Activated CD4-positive, alpha-beta T cell treated with anti-CD3 and anti-CD28 coated beads for 24 hours (primary cell): ENCODE measurements at regions not wholly inside any gene's neighbourhood (a gene's known extent, or its start where the extent isn't known, plus 50 kb on each side); places are given as distances from the start of the nearest gene placed in this dataset.

ENCODE experiments used
- DNase-seq, 2 donors: peaks; one replicate each; pipeline ENCODE4 v3.0.0-alpha.2; 2020; ENCODE audit warnings: low read depth in 2 of 2

GRCh38 chr3:124092811-124093210, 100.9 kb upstream of the ROPN1 start:
- no peak for DNase-seq

- no peak for DNase-seq
These were observed 102.6 kb upstream of the ROPN1 start for GRCh38 chr3:124094496-124094895.

DNA sequence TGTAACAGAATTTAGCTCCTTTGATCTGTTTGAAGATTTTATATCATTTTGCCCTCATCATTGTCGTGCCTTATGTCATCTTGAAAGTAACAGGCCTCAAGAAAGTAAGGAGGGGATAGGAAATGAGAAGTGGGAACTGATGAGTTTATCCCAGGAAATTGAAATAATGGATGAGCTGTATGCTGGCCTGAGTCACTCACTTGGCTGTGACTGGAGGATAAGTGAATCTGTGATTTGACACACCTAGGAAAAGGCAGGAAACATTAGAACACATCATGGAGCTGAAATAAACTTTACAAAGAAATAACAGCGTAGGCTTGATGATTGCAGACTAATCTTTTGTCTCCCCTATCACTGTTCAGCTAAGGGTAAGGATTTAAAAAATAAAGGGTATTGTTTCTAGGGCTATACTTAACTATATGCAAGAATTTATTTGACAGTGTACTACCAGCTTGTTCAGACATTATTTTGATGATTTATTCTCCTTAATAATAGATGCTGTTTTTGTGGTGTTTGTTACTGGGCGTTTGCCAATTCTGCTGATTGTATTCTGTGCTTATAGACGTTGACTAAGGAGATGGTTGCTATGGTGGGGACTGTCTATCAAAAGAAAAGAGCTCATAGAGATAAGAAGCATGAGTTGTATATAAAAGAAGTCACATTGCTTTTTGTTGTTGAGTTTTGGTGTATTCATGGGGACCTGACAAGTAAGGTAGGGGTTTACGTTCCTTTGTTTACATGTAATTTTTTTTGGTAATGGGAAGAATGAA, 105.6 kb upstream of the ROPN1 start:
- no peak for DNase-seq

GRCh38 chr3:124101643-124102042, 109.7 kb upstream of the ROPN1 start:
- DNase-seq: no peak

DNA sequence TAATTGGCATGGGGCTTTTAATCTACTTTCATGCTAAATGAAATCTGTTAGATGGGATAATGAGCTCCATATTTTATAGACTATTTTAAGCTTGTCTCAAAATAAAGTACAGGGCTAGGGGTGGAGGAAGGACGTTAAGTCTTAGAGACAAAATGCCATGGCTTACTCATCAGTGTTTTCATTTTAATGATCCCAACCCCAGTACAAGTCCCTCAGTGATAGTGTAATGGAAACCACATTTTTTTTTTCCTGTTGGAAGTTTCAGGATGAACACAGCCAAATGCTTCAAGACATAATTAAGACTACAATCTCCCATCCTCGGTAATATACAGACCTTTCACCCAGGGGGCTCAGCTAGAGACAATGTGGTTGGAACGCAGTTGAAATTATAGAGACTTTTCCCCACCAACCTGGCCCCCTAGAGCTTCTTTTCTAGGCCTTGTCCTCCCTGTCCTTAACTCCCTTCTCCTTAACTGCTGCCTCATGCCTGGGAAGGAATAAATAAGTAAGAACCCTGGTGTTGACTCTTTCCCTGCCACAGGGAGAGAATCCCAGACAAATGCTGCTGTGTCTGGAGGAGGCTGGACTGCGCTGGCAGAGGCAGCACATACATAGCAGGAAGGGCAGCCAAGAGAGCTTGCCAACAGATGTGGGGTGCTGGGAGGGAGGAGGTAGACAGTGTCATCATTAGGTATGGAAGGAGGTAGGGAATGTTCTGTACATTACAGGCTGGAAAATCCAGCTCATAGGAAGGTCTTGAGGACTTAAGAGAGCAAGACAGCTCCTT, 115.4 kb upstream of the ROPN1 start:
- DNase-seq: no peak

DNA sequence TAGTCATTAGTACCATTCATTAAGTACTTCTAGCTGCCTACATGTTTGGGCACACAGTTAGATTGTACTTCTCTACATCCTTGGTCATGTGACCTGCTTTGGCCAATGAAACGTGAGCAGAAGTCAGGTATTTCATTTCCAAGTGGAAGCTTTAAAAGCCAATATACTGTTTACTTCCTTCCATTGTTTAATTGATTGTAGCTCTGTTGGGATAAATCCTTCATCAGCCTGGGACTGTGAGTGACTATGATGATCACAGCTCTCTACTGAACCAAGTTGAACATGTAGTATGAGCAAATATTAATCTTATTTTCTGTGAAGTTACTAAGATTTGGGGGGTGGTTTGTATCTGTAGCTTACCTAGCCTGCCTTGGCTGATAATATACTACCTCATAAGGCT, 116.5 kb upstream of the ROPN1 start:
- DNase-seq: no peak

DNA sequence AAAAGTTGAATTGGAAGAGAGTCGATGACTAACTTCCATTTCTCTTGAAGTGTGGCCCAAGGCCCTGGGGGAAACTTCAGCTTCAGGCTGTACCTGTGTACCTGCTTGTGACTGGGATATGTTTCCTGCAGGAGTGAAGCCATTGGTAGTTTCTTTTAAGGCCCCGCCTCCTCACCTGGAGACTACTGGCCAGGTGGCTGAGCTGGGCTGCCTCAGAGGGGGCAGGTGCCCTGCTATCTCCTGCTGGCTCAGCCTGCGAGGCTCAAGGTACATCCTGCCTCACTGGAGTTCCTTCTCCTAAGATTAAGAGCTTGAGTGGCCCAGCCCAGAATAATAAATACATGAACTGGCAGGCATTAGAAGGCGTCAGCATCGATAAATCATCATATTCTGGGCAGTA, 121.6 kb upstream of the ROPN1 start:
- DNase-seq: no peak

DNA sequence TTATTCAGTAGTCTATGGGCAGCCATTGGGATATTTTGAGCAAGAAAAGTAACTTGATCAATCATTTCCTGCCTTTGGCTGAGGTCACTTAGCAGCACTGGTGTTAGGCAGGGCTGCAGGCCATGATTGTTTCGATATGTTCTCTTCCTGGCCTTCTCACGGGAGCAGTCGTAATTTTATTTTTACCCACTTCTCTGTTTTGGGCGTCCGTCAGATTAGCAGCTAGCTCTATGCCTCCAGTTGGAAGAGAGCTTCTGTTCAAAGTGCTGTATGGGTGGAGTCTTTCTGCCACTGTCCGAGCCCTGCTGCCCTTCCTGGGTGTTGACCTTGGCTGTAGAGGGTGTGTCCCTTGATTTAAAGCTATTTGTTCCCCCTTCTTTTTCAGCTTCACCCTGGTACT, 123.4 kb upstream of the ROPN1 start:
- DNase-seq: no peak

- no peak for DNase-seq
These were observed 124.0 kb upstream of the ROPN1 start for GRCh38 chr3:124115956-124116355.

DNA sequence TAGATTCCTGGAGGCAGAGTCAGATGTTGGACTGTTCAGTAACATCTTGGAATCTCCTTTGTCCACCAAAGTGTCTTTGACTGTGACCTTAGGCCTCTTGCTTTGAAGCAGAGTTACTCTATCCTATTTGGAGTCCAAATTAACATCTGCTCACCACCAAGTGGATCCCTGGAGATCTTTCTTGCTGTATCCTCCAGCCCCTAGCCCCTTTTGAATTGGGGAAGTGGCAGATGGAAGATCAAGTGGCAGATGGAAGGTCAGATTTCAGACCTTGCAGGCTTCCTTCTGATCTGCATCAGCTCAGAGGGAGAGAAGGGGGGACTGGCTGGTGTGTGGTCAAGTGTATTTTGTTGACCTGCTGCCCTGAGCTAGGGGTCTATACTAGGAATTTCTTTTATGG, 125.0 kb upstream of the ROPN1 start:
- no peak for DNase-seq

GRCh38 chr3:124117486-124117885, 125.6 kb upstream of the ROPN1 start:
- DNase-seq: no peak

GRCh38 chr3:124118397-124118796, 126.5 kb upstream of the ROPN1 start:
- DNase-seq: no peak

DNA sequence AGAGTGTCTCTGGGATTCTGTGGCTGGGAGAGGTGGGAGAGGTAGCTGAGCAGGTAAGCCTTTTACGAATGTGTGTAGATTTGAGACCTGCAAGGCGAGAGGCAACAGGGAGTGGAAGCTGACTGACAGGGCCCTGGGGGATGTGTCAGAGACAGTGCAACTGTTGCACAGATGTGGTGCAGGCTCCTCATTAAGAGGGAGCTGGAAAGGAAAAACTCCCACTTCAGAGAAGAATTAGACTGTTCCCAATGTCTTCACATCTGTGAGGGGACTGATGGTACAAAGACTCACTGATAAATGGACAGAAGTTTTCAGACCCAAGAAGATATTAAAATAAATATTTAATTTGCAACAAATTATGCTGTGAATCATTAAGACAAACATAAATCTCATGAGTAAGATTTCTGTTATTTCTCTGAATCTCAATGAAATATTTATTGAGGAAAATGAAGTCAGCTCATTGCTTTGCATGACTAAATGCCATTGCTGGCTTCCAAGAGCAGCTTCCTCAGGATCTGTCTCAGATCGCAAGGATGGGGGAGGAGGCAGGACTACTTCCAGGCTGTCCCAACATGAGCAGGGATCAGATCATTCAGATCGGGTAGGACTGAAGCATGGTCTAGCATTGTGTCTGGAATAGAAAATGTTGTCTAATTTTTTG, 127.3 kb upstream of the ROPN1 start:
- DNase-seq: no peak

- no peak for DNase-seq
These were observed 129.7 kb upstream of the ROPN1 start for GRCh38 chr3:124121379-124122312.

DNA sequence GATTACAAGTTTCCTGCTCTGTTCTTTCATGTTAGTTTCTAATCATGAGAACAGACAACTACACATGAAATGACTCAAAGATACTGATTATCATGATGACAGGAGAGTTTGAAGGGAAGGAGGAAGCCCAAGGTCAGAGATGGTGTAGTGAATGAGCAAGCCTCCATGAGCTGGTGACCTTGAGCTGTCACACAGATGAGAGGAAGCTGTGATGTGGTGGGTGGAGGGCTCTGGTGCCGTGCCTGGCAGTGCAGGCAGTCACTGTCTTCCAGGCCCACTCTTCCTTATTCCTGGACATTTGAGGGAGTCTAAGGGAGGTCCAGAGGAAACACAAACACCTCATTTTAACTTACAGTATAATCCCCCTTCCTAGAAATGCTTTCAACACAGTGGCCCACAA, 133.4 kb upstream of the ROPN1 start:
- DNase-seq: no peak

DNA sequence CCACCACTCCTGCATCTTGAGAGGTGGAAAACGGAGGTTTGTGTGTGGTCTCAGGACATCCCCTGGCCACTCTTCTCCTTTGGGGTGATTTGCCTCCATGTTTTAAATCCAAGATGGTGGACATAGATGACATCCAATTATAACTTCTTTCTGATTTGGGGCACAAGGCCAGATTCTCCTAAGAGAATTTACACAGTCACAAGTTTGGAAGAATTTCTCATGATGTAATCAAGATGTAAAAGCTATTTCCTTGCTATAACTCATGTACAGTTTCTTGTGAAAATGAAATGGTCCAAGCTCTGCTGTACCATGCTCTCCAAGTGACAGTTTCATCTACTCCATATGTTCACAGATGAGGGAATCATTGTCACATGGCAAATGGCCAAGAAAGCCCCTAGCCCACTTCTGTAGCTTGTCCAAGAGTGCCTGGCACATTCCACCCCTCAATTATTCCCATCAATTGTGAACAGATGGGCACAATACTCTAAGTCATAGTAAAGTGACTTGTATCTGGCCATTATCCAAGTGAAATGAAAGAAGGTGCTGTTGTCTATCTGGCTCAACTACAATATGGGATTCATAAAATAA, 134.6 kb upstream of the ROPN1 start:
- no peak for DNase-seq

GRCh38 chr3:124131158-124131557, 139.2 kb upstream of the ROPN1 start:
- DNase-seq: no peak

- DNase-seq: no peak
These were observed 139.7 kb upstream of the ROPN1 start for GRCh38 chr3:124131580-124131979.

DNA sequence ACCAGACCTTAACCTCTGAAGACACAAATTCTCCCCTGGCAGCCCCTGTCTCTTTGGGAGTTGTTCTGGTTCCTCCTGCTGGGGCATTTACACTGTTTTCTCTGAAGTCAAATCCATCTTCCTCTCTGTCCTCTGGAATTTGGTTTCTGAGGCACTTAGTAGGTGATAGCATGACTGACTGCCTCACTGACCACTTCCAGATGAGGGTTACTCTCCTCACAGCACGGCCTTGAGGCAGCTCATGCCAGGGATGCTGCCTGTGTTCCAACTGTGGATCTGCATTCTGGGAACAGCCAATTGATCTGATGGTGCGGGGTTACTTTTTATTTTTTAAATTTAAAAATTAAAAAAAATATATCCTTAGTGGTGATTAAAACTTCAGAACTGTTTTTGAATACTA, 140.9 kb upstream of the ROPN1 start:
- DNase-seq: no peak

GRCh38 chr3:124133366-124133940, 141.5 kb upstream of the ROPN1 start:
- no peak for DNase-seq

DNA sequence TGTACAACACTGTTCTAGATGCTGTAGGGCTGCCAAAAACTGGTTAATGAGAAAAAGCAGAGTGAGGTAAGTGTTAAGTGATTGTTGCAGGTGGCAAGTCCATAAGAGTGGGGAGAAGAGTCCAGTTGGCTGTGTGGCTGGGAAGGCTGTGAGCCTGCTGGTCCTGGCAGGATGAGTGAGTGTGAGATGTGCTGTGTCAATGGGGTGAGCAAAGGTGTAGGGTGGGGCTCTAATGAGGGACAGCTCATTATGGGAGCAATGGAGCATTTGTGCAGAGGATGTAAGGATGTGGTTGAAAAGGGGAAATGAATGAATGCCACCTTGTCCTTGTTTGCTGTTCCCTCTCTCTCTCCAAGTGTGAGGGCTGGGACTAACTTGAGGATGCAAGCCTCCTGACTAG, 145.3 kb upstream of the ROPN1 start:
- no peak for DNase-seq
